ENCODE measurements at regions not wholly inside any gene's neighbourhood (a gene's known extent, or its start where the extent isn't known, plus 50 kb on each side); places are given as distances from the start of the nearest gene placed in this dataset.

DNA sequence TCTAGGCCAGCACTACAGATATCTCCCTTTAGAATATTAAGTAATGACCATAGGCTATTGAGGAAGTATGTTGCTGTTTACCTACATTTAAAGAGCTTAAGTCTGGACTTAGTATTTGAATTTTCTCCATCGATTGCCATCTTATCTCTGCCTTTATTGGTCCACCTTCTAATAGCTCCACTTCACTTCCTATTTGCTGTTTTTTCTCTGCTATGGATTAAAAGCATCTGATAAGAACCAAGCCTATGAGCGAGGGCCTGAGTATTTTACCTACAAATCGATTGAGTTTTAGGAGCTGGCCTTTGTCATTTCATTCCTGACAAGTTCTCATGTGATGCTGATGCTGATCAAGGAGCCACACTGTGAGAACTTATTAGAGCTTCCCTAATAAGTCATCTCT, 52.6 kb upstream of the AKAP13 start:
- Histone ChIP-seq H3K4me1 (ENCODE audit: control insufficient read depth, insufficient read depth, low read length) (peaks cover 47% of the 10 kb centered on the region), H4K20me1 (ENCODE audit: control insufficient read depth, insufficient read depth) (no peaks in the 10 kb centered on the region), H3K4me2 (ENCODE audit: control insufficient read depth, insufficient read depth) (no peak overlapping the region; the same call in 1 of the 2 replicates), H3K4me3 (no peak overlapping the region; the same call in 1 of the 2 replicates), H3K79me2 (ENCODE audit: control insufficient read depth, insufficient read depth, low read length) (no peaks in the 10 kb centered on the region), H3K36me3 (ENCODE audit: control insufficient read depth in 2 of 2, insufficient read depth in 2 of 2, low read length in 1 of 2) (no peaks in the 10 kb centered on the region), H2AFZ (ENCODE audit: control insufficient read depth, low read depth, low read length) (no peak overlapping the region), H3K27me3 (replicated peaks in 1 of 2; ENCODE audit: control insufficient read depth in 2 of 2, insufficient read depth in 2 of 2, low read length in 1 of 2) (no peaks in the 10 kb centered on the region), H3K27ac (ENCODE audit: control insufficient read depth, insufficient read depth) (no peak overlapping the region), H3K9me3 (replicated peaks; ENCODE audit: control insufficient read depth, insufficient read depth, low read length) (no peaks in the 10 kb centered on the region; the same call in 2 of the 3 replicates), H3K9ac (ENCODE audit: control insufficient read depth, insufficient read depth, low read length) (no peak overlapping the region)
- ChIA-PET SMC1A (ENCODE audit: uncharacterized antibody, unreplicated experiment) (interaction anchor here (0.9 to 9.2 kb wide), 15 partner anchors 9 to 274 kb away, joined by 3 to 177 read pairs (median 5); no protein-coding TSS in a partner anchor), POLR2A (interaction anchor here (0.7 to 1.9 kb wide), 2 partner anchors 9 to 15 kb away, joined by 4 to 8 read pairs; no protein-coding TSS in a partner anchor), RAD21 (ENCODE audit: unreplicated experiment) (interaction anchor here (1.1 to 7.6 kb wide), 9 partner anchors 9 to 85 kb away, joined by 4 to 202 read pairs (median 16); no protein-coding TSS in a partner anchor), CTCF (interaction anchor here (0.9 to 7.7 kb wide), 12 partner anchors 12 to 177 kb away, joined by 3 to 115 read pairs (median 4); no protein-coding TSS in a partner anchor)
- intact Hi-C loops (cut with micrococcal nuclease; ENCODE audit: unreplicated experiment) (loop anchor here (5.0 kb wide), 1 partner anchor 254 kb away; no protein-coding TSS in a partner anchor), in situ Hi-C loops (cut with MboI) (no loop called here)
- ATAC-seq (no peak), DNase-seq (ENCODE audit: low read depth, low spot score) (no peak), FAIRE-seq (no peak)
- TF ChIP-seq SUPT20H (IDR thresholded peaks at IDR 0.05; ENCODE audit: borderline replicate concordance, control insufficient read depth, low read depth, low read length) (no peak), EGR1 (IDR thresholded peaks at IDR 0.05; ENCODE audit: borderline replicate concordance in 1 of 2, low read depth in 2 of 2, low read length in 2 of 2) (no peak), KAT2A (conservative IDR thresholded peaks at IDR 0.05; ENCODE audit: control insufficient read depth, low read depth, low read length) (no peak), CREB1 (IDR thresholded peaks at IDR 0.05; ENCODE audit: low read depth) (no peak), TAF1 (IDR thresholded peaks at IDR 0.05; ENCODE audit: borderline replicate concordance, low read depth, low read length) (no peak), MEF2B (IDR thresholded peaks at IDR 0.05; ENCODE audit: partially characterized antibody, poor library complexity, severe bottlenecking) (no peak), FOXM1 (IDR thresholded peaks at IDR 0.05; ENCODE audit: low read depth, low read length) (no peak), RB1 (IDR thresholded peaks at IDR 0.05; ENCODE audit: borderline replicate concordance) (no peak), RAD51 (IDR thresholded peaks at IDR 0.05) (no peak), ZNF274 (IDR thresholded peaks at IDR 0.05; ENCODE audit: insufficient read depth, insufficient read length) (no peak)
- TF ChIP-seq, protein P1, sequence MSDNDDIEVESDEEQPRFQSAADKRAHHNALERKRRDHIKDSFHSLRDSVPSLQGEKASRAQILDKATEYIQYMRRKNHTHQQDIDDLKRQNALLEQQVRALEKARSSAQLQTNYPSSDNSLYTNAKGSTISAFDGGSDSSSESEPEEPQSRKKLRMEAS (IDR thresholded peaks at IDR 0.05; ENCODE audit: low read depth, low read length) = no peak
- TF ChIP-seq, protein P2, sequence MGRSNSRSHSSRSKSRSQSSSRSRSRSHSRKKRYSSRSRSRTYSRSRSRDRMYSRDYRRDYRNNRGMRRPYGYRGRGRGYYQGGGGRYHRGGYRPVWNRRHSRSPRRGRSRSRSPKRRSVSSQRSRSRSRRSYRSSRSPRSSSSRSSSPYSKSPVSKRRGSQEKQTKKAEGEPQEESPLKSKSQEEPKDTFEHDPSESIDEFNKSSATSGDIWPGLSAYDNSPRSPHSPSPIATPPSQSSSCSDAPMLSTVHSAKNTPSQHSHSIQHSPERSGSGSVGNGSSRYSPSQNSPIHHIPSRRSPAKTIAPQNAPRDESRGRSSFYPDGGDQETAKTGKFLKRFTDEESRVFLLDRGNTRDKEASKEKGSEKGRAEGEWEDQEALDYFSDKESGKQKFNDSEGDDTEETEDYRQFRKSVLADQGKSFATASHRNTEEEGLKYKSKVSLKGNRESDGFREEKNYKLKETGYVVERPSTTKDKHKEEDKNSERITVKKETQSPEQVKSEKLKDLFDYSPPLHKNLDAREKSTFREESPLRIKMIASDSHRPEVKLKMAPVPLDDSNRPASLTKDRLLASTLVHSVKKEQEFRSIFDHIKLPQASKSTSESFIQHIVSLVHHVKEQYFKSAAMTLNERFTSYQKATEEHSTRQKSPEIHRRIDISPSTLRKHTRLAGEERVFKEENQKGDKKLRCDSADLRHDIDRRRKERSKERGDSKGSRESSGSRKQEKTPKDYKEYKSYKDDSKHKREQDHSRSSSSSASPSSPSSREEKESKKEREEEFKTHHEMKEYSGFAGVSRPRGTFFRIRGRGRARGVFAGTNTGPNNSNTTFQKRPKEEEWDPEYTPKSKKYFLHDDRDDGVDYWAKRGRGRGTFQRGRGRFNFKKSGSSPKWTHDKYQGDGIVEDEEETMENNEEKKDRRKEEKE (IDR thresholded peaks at IDR 0.05) = no peak
- TF ChIP-seq, protein P3, sequence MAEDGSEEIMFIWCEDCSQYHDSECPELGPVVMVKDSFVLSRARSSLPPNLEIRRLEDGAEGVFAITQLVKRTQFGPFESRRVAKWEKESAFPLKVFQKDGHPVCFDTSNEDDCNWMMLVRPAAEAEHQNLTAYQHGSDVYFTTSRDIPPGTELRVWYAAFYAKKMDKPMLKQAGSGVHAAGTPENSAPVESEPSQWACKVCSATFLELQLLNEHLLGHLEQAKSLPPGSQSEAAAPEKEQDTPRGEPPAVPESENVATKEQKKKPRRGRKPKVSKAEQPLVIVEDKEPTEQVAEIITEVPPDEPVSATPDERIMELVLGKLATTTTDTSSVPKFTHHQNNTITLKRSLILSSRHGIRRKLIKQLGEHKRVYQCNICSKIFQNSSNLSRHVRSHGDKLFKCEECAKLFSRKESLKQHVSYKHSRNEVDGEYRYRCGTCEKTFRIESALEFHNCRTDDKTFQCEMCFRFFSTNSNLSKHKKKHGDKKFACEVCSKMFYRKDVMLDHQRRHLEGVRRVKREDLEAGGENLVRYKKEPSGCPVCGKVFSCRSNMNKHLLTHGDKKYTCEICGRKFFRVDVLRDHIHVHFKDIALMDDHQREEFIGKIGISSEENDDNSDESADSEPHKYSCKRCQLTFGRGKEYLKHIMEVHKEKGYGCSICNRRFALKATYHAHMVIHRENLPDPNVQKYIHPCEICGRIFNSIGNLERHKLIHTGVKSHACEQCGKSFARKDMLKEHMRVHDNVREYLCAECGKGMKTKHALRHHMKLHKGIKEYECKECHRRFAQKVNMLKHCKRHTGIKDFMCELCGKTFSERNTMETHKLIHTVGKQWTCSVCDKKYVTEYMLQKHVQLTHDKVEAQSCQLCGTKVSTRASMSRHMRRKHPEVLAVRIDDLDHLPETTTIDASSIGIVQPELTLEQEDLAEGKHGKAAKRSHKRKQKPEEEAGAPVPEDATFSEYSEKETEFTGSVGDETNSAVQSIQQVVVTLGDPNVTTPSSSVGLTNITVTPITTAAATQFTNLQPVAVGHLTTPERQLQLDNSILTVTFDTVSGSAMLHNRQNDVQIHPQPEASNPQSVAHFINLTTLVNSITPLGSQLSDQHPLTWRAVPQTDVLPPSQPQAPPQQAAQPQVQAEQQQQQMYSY (CRISPR knock-in tag; IDR thresholded peaks at IDR 0.05) = no peak
- WGBS (ENCODE audit: insufficient coverage, insufficient replicate concordance, low lambda C conversion rate, missing lambda C conversion rate) = 1% methylated on average over 3 of the region's 3 CpGs
- BruUV-seq (replicated peaks) = no TSS peak

Measured in GM12878 (cell line).